Hepatocyte (in vitro differentiated cells): ENCODE measurements at regions not wholly inside any gene's neighbourhood (a gene's known extent, or its start where the extent isn't known, plus 50 kb on each side); places are given as distances from the start of the nearest gene placed in this dataset.

Source experiments
- CTCF ChIP-seq: fragments of 200-600 bp; sonication (generic); IDR thresholded peaks from 2 replicates; pipeline ENCODE4 v1.5.1; 2016; ENCODE audit warnings: antibody characterized with exemption, mild to moderate bottlenecking; ENCODE audit not compliant: poor library complexity
- EZH2 ChIP-seq: fragments of 200-600 bp; sonication (generic); IDR thresholded peaks from 2 replicates; pipeline ENCODE4 v1.6.1; 2016; ENCODE audit warnings: antibody characterized with exemption, mild to moderate bottlenecking, borderline replicate concordance

- no peak for TF ChIP-seq CTCF
- TF ChIP-seq EZH2 = no peak
Observed at GRCh38 chr2:12950957-12951656, 234.4 kb downstream of the TRIB2 start.
